ENCODE measurements at regions not wholly inside any gene's neighbourhood (a gene's known extent, or its start where the extent isn't known, plus 50 kb on each side); places are given as distances from the start of the nearest gene placed in this dataset.
A peak's percentile ranks its signal among the peaks of the same experiment; 100 is the strongest.

GRCh38 chrX:40267334-40268187 lies 169.8 kb upstream of the BCOR start:
- no peak for DNase-seq

GRCh38 chrX:40266490-40267333 lies 169.0 kb upstream of the BCOR start:
- DNase-seq: peak; percentile 67

DNA sequence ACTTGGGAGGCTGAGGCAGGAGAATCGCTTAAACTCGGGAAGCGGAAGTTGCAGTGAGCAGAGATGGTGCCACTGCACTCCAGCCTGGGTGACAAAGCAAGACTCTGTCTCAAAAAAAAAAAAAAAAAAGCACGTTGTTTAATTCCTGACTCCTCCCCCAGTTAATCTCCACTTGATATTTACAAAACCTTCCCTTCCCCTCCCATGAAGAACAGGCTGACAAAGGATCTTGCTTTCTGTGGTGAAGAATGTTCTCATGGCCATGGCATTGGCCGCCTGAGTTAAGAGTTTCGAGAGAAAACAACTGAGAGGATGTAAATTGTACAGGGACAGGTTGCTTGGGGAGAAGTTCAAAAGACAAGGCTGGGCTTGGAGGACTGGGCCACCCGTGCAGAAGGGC lies 168.2 kb upstream of the BCOR start:
- no peak for DNase-seq

DNA sequence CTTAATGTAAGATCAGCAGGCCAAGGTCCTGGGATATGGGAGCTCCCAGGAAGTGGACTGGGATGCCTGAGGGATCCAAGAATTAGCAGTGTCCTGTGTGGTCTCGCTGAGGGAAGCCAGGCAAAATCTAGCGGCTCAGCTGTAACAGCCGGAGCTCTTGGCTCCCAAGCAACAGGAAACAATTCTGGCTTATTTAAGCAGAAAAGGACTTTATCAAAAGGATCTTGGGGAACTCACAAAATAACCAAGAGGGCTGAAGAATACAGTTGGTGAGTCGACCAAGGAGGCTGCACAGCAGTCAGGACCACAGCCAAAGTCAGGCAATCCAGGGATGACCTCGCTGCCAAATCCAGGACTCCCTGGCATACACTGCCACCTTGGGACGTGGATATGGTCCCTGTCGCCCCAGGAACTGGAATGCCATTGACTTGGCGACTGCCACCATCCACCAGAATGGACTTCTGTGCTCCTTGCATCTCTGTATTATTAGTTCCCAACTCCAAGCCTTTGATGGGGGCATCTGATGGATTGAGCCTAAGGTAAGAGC lies 165.3 kb upstream of the BCOR start:
- no peak for DNase-seq

GRCh38 chrX:40262157-40263013 lies 164.6 kb upstream of the BCOR start:
- DNase-seq: no peak

- DNase-seq: no peak
Measured at GRCh38 chrX:40261833-40262156, 164.0 kb upstream of the BCOR start.

DNA sequence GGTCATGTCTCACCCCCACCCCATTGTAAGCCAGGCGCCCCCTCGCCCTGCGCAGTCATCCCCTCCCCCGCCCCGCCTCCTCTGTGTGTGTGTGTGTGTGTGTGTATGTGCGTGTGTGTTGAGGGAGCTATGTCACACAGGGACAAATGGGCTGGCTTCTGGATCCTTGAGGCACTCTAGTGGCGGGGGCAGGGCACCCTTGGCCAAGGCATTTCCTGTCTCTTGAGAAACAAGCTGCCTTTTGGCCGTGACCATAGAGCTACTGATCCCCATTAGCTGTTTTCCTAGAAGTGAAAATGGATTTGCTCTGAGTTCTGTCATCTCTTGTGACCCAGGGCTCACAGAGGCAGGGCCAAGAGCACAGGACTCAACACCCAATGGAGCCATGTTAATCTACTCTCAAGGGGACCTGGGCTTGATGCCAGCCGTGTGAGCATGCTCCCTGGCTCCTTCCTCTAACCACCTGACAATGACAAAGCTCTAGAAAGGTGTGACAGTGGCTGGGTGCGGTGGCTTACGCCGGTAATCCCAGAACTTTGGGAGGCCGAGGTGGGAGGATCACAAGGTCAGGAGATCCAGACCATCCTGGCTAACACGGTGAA lies 162.5 kb upstream of the BCOR start:
- DNase-seq: no peak

DNA sequence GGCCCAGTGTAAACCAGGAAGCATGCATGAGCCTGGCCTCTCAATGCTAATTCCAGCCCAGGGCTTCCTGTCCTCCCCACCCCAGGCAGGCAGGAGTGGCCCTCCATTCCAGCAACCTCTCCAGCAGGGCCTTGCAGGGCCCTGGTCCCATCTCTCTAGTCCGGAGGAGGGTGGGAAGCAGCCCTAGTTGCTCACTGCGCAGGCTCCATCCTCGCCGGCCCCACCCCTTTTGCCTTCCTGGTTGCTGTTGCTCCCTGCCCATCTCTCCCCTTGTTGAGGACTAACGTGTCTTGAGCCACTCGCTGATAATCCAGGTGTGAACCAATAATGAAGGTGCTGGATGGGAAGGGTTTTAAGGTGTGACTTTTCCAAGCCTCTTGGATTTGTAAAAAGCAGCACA lies 161.2 kb upstream of the BCOR start:
- no peak for DNase-seq

GRCh38 chrX:40253771-40254170 lies 156.0 kb upstream of the BCOR start:
- DNase-seq: no peak

- DNase-seq: no peak
Measured at GRCh38 chrX:40249582-40249981, 151.8 kb upstream of the BCOR start.

- DNase-seq: no peak
Measured at GRCh38 chrX:40248822-40249221, 151.1 kb upstream of the BCOR start.

DNA sequence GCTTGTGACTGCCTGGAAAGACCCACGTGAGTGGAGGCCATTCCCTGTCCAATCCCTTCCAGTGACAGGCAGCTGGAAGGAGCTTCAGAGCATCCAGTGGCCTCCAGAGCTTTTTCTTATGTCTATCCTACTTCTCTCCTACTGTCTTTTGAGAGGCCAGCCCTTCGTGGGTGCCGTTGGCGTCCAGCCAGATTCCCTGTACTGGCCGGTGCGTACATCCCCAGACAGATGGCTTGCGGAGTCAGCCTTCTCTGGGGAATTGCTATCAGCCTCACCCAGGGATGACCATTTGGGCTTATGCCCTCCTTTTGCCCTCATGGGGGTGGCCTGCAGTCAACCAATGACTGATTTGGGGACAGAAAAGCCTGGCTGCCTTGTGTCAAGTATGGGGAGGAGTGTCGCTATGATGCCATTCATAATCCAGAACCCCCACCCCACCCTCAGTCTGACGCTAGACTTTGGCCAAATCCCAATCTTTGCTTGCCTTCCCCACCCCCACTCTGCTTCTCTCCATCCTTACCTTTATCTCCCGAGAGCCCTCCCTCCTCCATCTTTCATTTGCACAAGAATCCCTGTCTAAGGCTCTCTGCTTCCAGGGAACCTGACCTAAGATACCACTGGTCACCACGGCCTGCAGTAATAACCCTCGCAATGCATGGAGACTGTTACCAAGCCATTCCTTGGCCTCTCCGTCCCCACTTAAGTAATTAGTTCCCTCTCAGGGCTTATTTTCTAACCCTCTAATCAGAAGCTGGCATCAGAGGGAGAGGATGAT lies 150.3 kb upstream of the BCOR start:
- DNase-seq: no peak

- DNase-seq: no peak
Measured at GRCh38 chrX:40247382-40247781, 149.6 kb upstream of the BCOR start.

DNA sequence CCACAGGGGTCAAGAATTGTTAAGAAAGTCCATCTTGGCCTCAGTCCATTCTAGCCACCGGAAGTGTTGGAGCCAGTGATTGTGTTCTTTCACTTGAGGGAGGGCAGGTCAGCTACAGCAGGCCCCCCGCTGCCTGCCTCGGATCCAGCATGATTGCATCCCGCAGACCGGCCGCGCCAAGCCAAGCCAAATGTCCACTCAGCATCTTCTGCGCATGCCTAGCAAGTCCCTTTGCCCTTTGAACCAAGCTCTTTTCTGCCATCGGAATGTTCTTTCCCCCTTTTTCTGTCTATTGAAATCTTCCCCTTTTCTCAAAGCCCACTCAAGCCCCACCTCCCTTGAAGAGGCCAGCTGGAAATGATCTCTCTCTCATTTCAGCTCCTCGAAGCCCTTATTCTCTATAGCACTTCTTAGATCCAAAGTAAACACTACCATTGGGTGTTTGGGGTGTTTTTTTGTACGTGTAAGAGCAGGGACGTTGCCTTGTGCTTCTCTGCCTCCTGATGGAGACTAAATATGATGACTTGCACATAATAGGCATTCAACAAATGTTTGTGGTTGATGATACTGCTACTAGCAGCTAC lies 147.8 kb upstream of the BCOR start:
- DNase-seq: no peak

- no peak for DNase-seq
Measured at GRCh38 chrX:40244980-40245379, 147.2 kb upstream of the BCOR start.

- no peak for DNase-seq
Measured at GRCh38 chrX:40243755-40244515, 146.2 kb upstream of the BCOR start.

DNA sequence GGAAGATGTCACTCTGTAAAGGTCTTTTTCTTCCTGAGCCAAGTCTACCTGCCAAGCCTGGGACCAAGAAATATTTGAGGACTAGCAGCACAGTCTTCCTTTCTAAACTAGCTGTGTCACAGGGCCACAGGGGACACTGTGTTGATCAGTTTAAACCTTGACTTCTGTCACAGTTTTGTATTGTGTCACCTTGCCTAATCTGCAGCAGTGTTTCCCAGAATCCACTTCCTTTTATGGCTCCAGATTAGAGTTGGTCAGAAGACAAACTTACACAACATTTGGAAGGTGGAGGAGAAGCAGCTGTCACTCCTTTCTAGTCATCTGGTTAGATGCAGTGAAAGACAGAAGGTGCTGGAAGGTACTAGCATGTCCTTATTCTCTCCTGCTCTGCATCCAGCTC lies 143.1 kb upstream of the BCOR start:
- no peak for DNase-seq

DNA sequence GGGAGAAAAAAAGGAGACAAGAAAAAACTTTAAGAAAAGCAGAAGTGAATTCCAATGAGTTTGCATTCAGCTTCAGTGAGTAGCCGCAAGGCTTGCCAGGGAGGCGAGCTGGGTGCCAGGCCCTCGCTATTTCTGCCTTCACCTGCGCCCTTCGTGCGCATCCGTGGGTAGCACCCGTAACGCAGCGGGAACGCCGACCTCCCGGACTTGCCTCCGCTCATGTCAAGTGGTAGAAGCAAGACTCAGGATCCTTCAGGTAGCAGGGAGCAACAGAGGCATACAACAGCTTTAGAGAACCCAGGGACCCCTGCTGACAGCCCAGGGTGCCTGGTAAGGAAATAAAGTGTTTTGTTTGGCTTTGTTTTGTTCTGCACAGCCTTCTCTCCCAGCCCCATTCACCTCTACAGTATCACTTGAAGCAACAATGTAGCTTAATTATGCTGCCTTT lies 140.0 kb upstream of the BCOR start:
- DNase-seq: no peak

DNA sequence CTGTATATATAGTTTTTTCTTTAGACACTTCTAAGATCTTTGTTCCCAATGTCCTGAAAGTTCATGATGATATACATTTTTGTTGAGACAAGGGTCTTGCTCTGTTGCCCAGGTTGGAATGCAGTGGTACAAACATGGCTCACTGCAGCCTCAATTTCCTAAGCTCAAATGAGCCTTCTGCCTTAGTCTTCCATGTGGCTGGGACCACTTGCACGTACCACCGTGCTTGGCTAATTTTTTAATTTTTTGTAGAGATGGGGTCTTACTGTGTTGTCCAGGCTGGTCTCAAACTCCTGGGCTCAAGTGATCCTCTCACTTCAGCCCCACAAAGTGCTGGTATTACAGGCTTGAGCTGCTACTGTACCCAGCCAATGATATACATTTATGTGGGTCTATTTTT lies 132.9 kb upstream of the BCOR start:
- no peak for DNase-seq

DNA sequence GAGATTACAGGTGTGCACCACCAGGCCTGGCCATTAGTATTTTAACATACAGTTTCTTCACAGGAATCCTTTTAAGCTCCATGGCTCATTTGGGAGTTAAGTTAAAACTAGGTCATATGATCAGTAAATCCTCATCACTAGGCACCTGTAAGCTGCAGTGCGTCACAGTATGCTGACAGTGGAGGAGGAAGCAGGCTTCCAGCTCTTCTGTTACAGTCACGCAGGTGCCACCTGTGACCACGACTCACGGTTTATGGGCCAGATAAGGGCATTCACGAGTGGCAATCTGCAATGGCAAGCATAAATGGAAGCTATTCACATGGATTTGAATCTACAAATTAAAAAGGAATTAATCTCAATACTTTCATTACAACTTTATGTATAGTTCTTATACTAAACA lies 129.4 kb upstream of the BCOR start:
- no peak for DNase-seq

DNA sequence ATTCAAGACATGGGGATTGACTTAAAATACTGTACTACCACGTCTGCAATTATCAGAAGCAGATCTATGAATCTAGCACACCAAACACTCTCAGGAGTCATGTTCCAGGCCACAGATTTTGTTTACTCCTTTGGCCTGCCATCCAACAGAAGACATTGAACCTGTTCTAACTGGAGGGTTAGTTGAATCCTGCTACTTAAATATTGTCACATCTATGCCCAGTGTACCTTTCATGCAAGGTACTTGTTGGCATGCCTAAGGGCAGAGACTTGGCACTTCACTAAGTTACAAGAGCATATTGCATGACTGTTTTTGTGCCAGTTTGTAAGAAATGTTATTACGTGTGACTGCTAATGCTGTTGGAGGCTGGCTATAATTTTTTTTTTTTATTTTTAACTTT lies 126.9 kb upstream of the BCOR start:
- no peak for DNase-seq

Measured in activated T-cell treated with anti-CD3 and anti-CD28 coated beads, Interleukin-2, amount 50 U/mL, for 1 hour (primary cell).